Spleen (tissue), 11 donors: ENCODE measurements at regions not wholly inside any gene's neighbourhood (a gene's known extent, or its start where the extent isn't known, plus 50 kb on each side); places are given as distances from the start of the nearest gene placed in this dataset.

ENCODE experiments used
- DNase-seq: peaks from one replicate; pipeline ENCODE4 v3.0.0-alpha.2; 2020
- H3K27ac ChIP-seq, 8 donors: fragments of 200-600 bp; sonication (generic) in 7 of 8; 1 replicate in 4 of 8; 2 replicates in 4 of 8; pipeline versions ENCODE4 v1.5.0 to v1.8.0; 2016 to 2021; ENCODE audit warnings: inconsistent platforms in 4 of 8, mild to moderate bottlenecking in 4 of 8, moderate library complexity in 1 of 8
- H3K27me3 ChIP-seq, 7 donors: fragments of 200-600 bp; sonication (generic) in 6 of 7; replicated peaks in 1 of 7; 1 replicate in 4 of 7; 2 replicates in 3 of 7; pipeline versions ENCODE4 v1.5.0 to v1.8.0; 2016 to 2021; ENCODE audit warnings: inconsistent platforms in 3 of 7, mild to moderate bottlenecking in 1 of 7
- H3K36me3 ChIP-seq, 6 donors: fragments of 200-600 bp; sonication (generic) in 5 of 6; 1 replicate in 4 of 6; 2 replicates in 2 of 6; pipeline versions ENCODE4 v1.5.0 to v1.8.0; 2016 to 2021; ENCODE audit warnings: inconsistent platforms in 2 of 6
- H3K4me1 ChIP-seq, 6 donors: fragments of 200-600 bp; sonication (generic) in 5 of 6; 1 replicate in 3 of 6; 2 replicates in 3 of 6; pipeline versions ENCODE4 v1.5.0 to v1.8.0; 2016 to 2021; ENCODE audit warnings: inconsistent platforms in 3 of 6
- H3K4me3 ChIP-seq, 8 donors: fragments of 200-600 bp; sonication (generic) in 7 of 8; 1 replicate in 4 of 8; 2 replicates in 4 of 8; pipeline versions ENCODE4 v1.5.0 to v1.8.0; 2016 to 2021; ENCODE audit warnings: inconsistent platforms in 4 of 8, mild to moderate bottlenecking in 4 of 8, moderate library complexity in 2 of 8
- H3K9me3 ChIP-seq, 8 donors: fragments of 200-600 bp; sonication (generic) in 7 of 8; 1 replicate in 4 of 8; 2 replicates in 4 of 8; pipeline versions ENCODE4 v1.5.0 to v1.8.0; 2016 to 2021; ENCODE audit warnings: inconsistent platforms in 4 of 8
- POLR2A ChIP-seq, 3 donors: fragments of 450-650 bp; IDR thresholded peaks; one replicate each; pipeline ENCODE4 v1.5.1; 2017; ENCODE audit warnings: antibody characterized with exemption in 3 of 3, mild to moderate bottlenecking in 1 of 3
- POLR2AphosphoS5 ChIP-seq, 3 donors: sonication (generic); formaldehyde crosslinking; IDR thresholded peaks; one replicate each; pipeline ENCODE4 v1.5.1; 2017; ENCODE audit warnings: antibody characterized with exemption in 3 of 3
- WGBS, 5 donors: extraction: QIAGEN DNeasy Blood & Tissue Kit in 3 of 5; methylation state at CpG; one replicate each; pipeline versions ENCODE4 v1.1.5 to v1.1.7; 2013 to 2018; 5-methylcytosine and 5-hydroxymethylcytosine counted together
- intact Hi-C: fragments of 100-400 bp; cut with DNase I; formaldehyde crosslinking; loops from one replicate; pipeline ENCODE4 v1.15.0; 2023; ENCODE audit warnings: low total_unique reads
- TF ChIP-seq, protein P1 (sequence below), 11 experiments: fragments of 200-600 bp in 7 of 11; fragments of 450-650 bp in 4 of 11; sonication (generic) in 4 of 11; IDR thresholded peaks in 8 of 11; conservative IDR thresholded peaks in 3 of 11; 1 replicate in 7 of 11; 2 replicates in 4 of 11; pipeline versions ENCODE4 v1.4.0 to v1.8.0; 2016 to 2021; ENCODE audit warnings: antibody characterized with exemption in 11 of 11, inconsistent platforms in 4 of 11, mild to moderate bottlenecking in 1 of 11
- donor health status: healthy with polysubstance abuse.
- donor health status: DM: no; HTN: no; CAD: no; lungs with moderate emphysema.
- donor health status: DM: no; HTN: no; CAD: no.
- donor health status: Bipolar disorder and iron deficiency.
- donor health status: healthy.
- donor health status: DM: no; HTN: no; CAD: no.
- donor health status: DM: yes; HTN: yes; CAD: no.

DNA sequence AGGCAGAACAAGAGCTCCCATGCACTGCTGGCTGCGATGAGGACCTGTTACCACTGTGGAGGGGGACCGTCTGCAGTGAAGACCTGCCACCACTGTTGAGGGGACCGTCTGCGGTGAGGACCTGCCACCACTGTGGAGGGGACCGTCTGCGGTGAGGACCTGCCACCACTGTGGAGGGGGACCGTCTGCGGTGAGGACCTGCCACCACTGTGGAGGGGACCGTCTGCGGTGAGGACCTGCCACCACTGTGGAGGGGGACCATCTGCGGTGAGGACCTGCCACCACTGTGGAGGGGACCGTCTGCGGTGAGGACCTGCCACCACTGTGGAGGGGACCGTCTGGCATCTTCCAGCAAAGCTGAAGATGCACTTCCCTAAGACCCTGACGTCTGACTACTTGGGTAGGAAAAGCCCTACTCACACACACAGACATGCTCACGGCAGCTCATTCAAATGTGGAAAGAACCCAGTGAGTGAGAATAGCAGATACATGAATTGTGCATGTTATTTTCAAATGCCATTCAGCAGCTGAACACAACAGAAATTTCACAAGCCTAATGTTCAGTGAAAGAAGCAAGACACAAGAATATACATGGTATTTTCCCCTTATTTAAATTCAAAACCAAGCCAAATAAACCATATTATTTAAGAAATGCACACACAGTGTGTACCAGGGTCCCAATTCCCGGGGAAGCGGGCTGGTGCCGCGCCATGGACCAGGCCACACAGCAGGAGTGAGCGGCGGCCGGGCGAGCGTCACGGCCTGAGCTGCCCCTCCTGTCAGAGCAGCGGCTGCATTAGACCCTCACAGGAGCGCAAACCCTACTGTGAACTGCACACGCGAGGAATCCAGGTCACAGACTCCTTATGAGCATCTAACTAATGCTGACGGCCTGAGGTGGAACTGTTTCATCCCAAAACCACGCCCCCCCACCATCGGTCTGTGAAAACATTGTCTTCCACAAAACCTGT lies 64.2 kb upstream of the METRNL start:
- no peak overlapping the region for H3K4me3 ChIP-seq
- peaks cover 0 to 16% (median 0%) of the 10 kb centered on the region in 6 donors for H3K36me3 ChIP-seq
- H3K4me1 ChIP-seq = no peaks in the 10 kb centered on the region
- TF ChIP-seq POLR2AphosphoS5 (IDR thresholded peaks at IDR 0.05) (no peak), POLR2A (IDR thresholded peaks at IDR 0.05) (no peak)
- TF ChIP-seq, protein P1, sequence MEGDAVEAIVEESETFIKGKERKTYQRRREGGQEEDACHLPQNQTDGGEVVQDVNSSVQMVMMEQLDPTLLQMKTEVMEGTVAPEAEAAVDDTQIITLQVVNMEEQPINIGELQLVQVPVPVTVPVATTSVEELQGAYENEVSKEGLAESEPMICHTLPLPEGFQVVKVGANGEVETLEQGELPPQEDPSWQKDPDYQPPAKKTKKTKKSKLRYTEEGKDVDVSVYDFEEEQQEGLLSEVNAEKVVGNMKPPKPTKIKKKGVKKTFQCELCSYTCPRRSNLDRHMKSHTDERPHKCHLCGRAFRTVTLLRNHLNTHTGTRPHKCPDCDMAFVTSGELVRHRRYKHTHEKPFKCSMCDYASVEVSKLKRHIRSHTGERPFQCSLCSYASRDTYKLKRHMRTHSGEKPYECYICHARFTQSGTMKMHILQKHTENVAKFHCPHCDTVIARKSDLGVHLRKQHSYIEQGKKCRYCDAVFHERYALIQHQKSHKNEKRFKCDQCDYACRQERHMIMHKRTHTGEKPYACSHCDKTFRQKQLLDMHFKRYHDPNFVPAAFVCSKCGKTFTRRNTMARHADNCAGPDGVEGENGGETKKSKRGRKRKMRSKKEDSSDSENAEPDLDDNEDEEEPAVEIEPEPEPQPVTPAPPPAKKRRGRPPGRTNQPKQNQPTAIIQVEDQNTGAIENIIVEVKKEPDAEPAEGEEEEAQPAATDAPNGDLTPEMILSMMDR (IDR thresholded peaks at IDR 0.05 in 8 of 11, conservative IDR thresholded peaks at IDR 0.05 in 3 of 11) = no peak
- no peaks in the 10 kb centered on the region for H3K9me3 ChIP-seq
- H3K27me3 ChIP-seq = no peaks in the 10 kb centered on the region
- no peak overlapping the region for H3K27ac ChIP-seq
- intact Hi-C loops = no loop called here
- 92 to 96% (median 95%) methylated on average over 32 to 33 of the region's 33 CpGs for WGBS, 5 donors
- no peak for DNase-seq

DNA sequence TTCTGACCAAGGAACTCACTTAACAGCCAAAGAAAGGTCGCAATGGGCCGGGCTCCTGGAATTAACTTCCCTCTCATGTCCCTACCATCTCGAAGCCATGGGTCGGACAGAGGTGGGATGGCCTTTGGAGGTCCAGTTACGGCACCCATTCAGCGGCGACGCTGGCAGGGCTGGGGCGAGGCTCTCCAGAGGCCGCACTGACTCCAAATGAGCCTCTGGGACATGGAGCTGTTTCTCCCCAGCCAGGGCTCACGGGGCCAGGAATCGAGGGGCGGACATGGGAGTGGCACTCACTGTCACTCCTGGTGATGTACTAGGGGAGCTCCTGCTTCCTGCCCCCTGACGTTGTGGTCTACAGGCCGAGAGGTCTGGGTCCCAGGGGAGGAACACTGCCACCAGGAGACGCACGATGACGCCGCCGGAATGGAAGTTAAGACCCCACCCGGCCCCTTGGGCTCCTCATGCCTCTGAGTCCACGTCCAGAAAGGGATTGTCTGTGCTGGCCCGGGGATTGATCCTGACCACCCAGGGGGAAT lies 60.7 kb upstream of the METRNL start:
- no peaks in the 10 kb centered on the region for H3K9me3 ChIP-seq
- H3K36me3 ChIP-seq = peaks cover 0 to 10% (median 0%) of the 10 kb centered on the region in 6 donors
- no peak for TF ChIP-seq POLR2A (IDR thresholded peaks at IDR 0.05)
- TF ChIP-seq, protein P1 (IDR thresholded peaks at IDR 0.05 in 8 of 11, conservative IDR thresholded peaks at IDR 0.05 in 3 of 11) = no peak
- no peak for TF ChIP-seq POLR2AphosphoS5 (IDR thresholded peaks at IDR 0.05)
- no peak overlapping the region for H3K27ac ChIP-seq
- no peaks in the 10 kb centered on the region for H3K27me3 ChIP-seq
- no peak overlapping the region for H3K4me3 ChIP-seq
- H3K4me1 ChIP-seq = no peaks in the 10 kb centered on the region
- 96 to 98% (median 96%) methylated on average over 23 of the region's 23 CpGs for WGBS, 5 donors
- intact Hi-C loops = no loop called here
- no peak for DNase-seq

DNA sequence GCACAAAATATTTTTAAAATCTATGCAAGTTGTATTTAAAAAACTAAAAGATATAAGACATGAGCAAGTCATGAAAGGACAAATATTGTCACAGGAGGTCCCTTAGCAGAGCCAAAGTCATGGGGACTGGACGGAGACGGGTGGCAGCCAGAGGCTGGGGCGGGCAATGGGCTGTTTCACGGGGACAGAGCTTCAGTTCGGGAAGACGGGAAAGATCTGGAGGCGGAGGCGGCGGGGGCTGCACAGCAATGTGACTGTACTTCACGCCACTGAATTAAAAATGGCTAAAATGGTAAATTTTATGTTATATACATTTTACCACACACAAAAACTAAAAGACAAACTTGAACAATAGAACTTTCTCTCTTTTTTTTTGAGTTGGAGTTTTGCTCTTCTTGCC lies 60.0 kb upstream of the METRNL start:
- peaks cover 0 to 14% (median 0%) of the 10 kb centered on the region in 6 donors for H3K36me3 ChIP-seq
- H3K27me3 ChIP-seq = no peaks in the 10 kb centered on the region
- H3K27ac ChIP-seq = no peak overlapping the region
- intact Hi-C loops = no loop called here
- DNase-seq = no peak
- peaks cover 0 to 4% (median 0%) of the 10 kb centered on the region in 6 donors for H3K4me1 ChIP-seq
- 69 to 97% (median 83%) methylated on average over 10 of the region's 10 CpGs for WGBS, 5 donors
- H3K4me3 ChIP-seq = no peak overlapping the region
- H3K9me3 ChIP-seq = no peaks in the 10 kb centered on the region
- TF ChIP-seq POLR2A (IDR thresholded peaks at IDR 0.05) (no peak), POLR2AphosphoS5 (IDR thresholded peaks at IDR 0.05) (no peak)
- TF ChIP-seq, protein P1 (IDR thresholded peaks at IDR 0.05 in 8 of 11, conservative IDR thresholded peaks at IDR 0.05 in 3 of 11) = no peak
